ENCODE measurements at regions not wholly inside any gene's neighbourhood (a gene's known extent, or its start where the extent isn't known, plus 50 kb on each side); places are given as distances from the start of the nearest gene placed in this dataset.
A peak's percentile ranks its signal among the peaks of the same experiment; 100 is the strongest.

GRCh38 chr6:2450546-2450945, 205.1 kb upstream of the GMDS start:
- Histone ChIP-seq H3K27ac (no peak overlapping the region), H3K9me3 (no peaks in the 10 kb centered on the region), H3K36me3 (no peaks in the 10 kb centered on the region), H3K27me3 (no peaks in the 10 kb centered on the region), H3K4me1 (peaks cover 0 to 9% of the 10 kb centered on the region in 2 donors), H3K4me3 (no peak overlapping the region)
- DNase-seq (ENCODE audit: low spot score): no peak
- TF ChIP-seq, protein P1, sequence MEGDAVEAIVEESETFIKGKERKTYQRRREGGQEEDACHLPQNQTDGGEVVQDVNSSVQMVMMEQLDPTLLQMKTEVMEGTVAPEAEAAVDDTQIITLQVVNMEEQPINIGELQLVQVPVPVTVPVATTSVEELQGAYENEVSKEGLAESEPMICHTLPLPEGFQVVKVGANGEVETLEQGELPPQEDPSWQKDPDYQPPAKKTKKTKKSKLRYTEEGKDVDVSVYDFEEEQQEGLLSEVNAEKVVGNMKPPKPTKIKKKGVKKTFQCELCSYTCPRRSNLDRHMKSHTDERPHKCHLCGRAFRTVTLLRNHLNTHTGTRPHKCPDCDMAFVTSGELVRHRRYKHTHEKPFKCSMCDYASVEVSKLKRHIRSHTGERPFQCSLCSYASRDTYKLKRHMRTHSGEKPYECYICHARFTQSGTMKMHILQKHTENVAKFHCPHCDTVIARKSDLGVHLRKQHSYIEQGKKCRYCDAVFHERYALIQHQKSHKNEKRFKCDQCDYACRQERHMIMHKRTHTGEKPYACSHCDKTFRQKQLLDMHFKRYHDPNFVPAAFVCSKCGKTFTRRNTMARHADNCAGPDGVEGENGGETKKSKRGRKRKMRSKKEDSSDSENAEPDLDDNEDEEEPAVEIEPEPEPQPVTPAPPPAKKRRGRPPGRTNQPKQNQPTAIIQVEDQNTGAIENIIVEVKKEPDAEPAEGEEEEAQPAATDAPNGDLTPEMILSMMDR (IDR thresholded peaks at IDR 0.05): peak in 1 of 2 donors; percentile 9

DNA sequence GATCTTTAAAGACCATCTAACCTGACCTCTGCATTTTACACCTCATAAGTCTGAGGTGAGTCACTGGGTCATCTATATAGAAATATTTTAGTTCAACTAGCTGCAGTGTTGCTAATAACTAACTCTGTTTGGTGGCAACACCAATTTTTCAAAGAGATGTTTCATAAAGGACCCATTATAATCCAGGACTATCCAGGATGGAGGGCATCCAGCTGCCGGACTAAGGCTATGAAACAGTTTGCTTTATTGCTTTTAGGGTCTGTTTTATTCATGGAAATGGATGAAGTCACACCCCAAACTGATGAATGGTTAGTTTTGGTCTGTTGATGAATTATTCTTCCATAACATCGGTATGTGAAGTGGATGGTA, 204.2 kb upstream of the GMDS start:
- Histone ChIP-seq H3K9me3 (no peaks in the 10 kb centered on the region), H3K27me3 (no peaks in the 10 kb centered on the region), H3K4me1 (peaks cover 0 to 9% of the 10 kb centered on the region in 2 donors), H3K27ac (no peak overlapping the region), H3K36me3 (no peaks in the 10 kb centered on the region), H3K4me3 (no peak overlapping the region)
- no peak for DNase-seq (ENCODE audit: low spot score)
- TF ChIP-seq, protein P1 (IDR thresholded peaks at IDR 0.05): no peak

DNA sequence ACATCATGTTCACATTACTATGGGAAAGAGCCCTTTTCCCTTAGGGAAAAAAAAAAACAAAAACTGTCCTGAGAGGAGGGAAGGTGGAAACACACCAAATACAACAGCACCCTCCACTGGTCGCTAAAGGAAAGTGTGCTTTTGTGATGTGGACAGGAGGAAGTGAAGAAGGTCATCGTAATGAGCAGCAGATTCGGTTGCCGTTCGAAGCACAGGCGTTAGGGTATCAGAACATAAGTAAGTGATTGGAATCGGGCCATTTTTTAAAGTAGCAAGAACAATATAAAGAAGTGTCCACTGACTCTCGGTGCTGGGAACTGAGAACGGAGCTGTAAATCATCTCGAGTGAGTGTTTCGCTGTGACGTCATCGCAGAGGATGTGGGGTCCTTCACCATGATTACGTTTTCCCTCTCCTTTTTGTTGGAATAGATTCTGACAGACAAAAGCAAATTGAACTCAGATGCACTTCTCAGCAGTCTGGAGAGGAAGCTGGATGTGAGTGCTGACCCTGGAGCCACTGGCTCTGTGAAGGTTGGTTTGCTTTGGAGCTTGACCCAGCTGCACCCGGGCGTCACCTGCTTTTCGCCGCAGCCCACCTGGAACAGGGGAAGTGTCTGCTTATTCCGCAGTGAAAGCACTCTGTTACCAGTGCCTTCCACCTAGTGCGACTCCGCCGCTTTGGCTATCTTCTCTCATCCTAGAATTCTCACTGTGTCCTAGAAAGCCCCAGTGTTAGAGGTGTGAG, 203.6 kb upstream of the GMDS start:
- DNase-seq (ENCODE audit: low spot score): no peak
- Histone ChIP-seq H3K4me1 (peaks cover 0 to 9% of the 10 kb centered on the region in 2 donors), H3K27ac (no peak overlapping the region), H3K9me3 (no peaks in the 10 kb centered on the region), H3K36me3 (no peaks in the 10 kb centered on the region), H3K4me3 (no peak overlapping the region), H3K27me3 (no peaks in the 10 kb centered on the region)
- TF ChIP-seq, protein P1 (IDR thresholded peaks at IDR 0.05): peak; percentile 31 to 64

GRCh38 chr6:2447931-2448330, 202.5 kb upstream of the GMDS start:
- no peak for DNase-seq (ENCODE audit: low spot score)
- H3K27ac ChIP-seq: no peak overlapping the region
- H3K36me3 ChIP-seq: no peaks in the 10 kb centered on the region
- no peaks in the 10 kb centered on the region for H3K27me3 ChIP-seq
- TF ChIP-seq, protein P1 (IDR thresholded peaks at IDR 0.05): no peak
- no peaks in the 10 kb centered on the region for H3K9me3 ChIP-seq
- H3K4me3 ChIP-seq: no peak overlapping the region
- peaks cover 0 to 9% of the 10 kb centered on the region in 2 donors for H3K4me1 ChIP-seq

- peaks cover 0 to 9% of the 10 kb centered on the region in 2 donors for H3K4me1 ChIP-seq
- no peaks in the 10 kb centered on the region for H3K27me3 ChIP-seq
- TF ChIP-seq, protein P1 (IDR thresholded peaks at IDR 0.05): no peak
- H3K4me3 ChIP-seq: no peak overlapping the region
- no peak for DNase-seq (ENCODE audit: low spot score)
- no peak overlapping the region for H3K27ac ChIP-seq
- H3K9me3 ChIP-seq: no peaks in the 10 kb centered on the region
- no peaks in the 10 kb centered on the region for H3K36me3 ChIP-seq
Observed at GRCh38 chr6:2447318-2447920, 202.0 kb upstream of the GMDS start.
